ENCODE measurements at regions not wholly inside any gene's neighbourhood (a gene's known extent, or its start where the extent isn't known, plus 50 kb on each side); places are given as distances from the start of the nearest gene placed in this dataset.

DNA sequence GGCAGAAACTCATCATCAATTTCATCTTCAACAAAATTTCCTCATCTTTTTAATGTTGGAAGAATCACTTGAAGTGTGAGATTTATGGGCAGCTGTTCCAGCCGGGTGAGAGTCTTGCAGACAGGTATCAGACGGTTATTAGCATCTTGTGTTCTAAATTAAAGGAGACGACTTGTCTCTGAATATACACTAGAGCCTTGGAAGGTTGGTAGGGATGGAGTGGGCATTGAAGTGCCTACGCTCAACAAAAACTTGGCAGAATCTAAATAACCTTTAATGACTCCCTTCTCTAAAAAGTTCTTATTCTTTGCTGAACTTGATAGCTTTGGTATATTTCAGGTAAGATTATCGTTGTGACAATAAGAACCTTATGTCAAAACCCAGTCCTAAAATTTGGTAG lies 111.5 kb upstream of the MAGI3 start:
- Histone ChIP-seq H3K27me3 (replicated peaks) (no peaks in the 10 kb centered on the region), H3K4me3 (ENCODE audit: low read depth, low read length) (no peak overlapping the region), H3K27ac (no peak overlapping the region), H3K36me3 (replicated peaks) (no peaks in the 10 kb centered on the region)
- in situ Hi-C loops (cut with HindIII; ENCODE audit: low pct_ligation_motif_present, low sequenced_read_pairs): no loop called here
- TF ChIP-seq, protein P1, sequence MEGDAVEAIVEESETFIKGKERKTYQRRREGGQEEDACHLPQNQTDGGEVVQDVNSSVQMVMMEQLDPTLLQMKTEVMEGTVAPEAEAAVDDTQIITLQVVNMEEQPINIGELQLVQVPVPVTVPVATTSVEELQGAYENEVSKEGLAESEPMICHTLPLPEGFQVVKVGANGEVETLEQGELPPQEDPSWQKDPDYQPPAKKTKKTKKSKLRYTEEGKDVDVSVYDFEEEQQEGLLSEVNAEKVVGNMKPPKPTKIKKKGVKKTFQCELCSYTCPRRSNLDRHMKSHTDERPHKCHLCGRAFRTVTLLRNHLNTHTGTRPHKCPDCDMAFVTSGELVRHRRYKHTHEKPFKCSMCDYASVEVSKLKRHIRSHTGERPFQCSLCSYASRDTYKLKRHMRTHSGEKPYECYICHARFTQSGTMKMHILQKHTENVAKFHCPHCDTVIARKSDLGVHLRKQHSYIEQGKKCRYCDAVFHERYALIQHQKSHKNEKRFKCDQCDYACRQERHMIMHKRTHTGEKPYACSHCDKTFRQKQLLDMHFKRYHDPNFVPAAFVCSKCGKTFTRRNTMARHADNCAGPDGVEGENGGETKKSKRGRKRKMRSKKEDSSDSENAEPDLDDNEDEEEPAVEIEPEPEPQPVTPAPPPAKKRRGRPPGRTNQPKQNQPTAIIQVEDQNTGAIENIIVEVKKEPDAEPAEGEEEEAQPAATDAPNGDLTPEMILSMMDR (IDR thresholded peaks at IDR 0.05; ENCODE audit: low read depth, low read length, missing control alignments): no peak
- DNase-seq: no peak

DNA sequence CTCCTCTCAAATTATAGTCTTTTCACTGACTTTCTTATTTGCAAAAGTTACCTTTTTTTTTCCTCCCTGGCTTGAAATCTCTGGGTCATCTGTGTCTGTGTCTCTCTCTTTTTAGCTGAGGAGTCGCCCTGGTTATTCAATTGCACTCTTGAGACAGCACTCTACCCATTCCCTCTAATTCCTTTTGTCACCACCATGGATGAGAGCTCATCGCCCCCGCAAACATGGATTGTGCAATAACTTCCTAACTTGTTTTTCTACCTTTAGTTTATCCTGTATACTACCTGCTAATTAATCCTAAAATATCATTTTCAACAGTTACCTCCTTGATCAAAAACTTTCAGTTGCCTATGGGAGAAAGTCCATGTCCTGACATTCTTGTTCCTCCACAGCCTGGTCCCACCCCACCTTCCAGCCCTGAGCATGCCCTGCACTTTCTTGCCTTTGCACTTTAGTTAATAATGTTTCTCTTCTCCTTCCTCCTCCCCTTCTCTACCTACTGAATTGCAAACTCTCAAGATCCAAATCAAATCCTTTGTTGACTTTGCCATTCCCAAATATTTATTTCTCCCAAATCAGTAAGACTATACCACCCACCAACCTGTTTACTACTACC lies 110.4 kb upstream of the MAGI3 start:
- Histone ChIP-seq H3K4me3 (ENCODE audit: low read depth, low read length) (no peak overlapping the region), H3K27me3 (replicated peaks) (no peaks in the 10 kb centered on the region), H3K36me3 (replicated peaks) (no peaks in the 10 kb centered on the region), H3K27ac (no peak overlapping the region)
- in situ Hi-C loops (cut with HindIII; ENCODE audit: low pct_ligation_motif_present, low sequenced_read_pairs): no loop called here
- no peak for DNase-seq
- TF ChIP-seq, protein P1 (IDR thresholded peaks at IDR 0.05; ENCODE audit: low read depth, low read length, missing control alignments): no peak

DNA sequence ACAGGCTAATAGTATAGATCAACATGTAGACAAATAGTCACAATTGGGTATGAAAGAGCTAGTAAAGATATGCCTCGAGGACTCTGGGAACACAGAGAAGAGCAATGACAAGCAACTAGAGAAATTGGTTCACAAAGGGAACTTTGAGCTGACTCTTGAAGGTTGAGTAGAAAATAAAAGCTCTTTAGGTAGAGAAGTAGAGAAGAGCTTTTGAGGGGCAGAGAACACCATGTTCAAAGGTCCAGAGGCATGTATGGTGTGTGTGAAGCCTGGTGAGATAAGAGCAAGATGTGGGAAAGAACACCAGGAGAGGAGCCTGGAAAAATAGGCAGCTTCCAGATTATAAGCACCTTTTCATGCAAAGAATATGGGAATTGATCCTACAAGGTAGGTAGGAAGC lies 109.7 kb upstream of the MAGI3 start:
- in situ Hi-C loops (cut with HindIII; ENCODE audit: low pct_ligation_motif_present, low sequenced_read_pairs): no loop called here
- TF ChIP-seq, protein P1 (IDR thresholded peaks at IDR 0.05; ENCODE audit: low read depth, low read length, missing control alignments): no peak
- Histone ChIP-seq H3K36me3 (replicated peaks) (no peaks in the 10 kb centered on the region), H3K27me3 (replicated peaks) (no peaks in the 10 kb centered on the region), H3K4me3 (ENCODE audit: low read depth, low read length) (no peak overlapping the region), H3K27ac (no peak overlapping the region)
- DNase-seq: no peak

DNA sequence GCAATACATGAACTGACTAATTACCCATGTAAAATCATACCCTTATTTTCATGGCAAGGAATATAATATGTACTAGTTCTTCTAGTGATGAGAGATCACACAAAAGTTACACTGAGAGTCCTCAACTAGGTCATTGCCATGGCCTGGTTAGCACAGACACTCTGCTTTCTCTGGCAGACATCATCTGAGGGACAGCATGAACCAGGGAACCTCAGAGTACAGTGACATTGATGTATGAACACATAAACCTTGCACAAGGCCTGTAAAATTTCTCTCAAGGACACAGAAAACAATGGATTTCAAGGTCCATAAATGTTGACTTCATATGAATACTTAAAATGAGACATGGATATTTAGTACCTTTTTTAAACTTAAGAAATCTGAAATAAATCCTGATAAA lies 108.8 kb upstream of the MAGI3 start:
- TF ChIP-seq, protein P1 (IDR thresholded peaks at IDR 0.05; ENCODE audit: low read depth, low read length, missing control alignments): no peak
- DNase-seq: no peak
- Histone ChIP-seq H3K4me3 (ENCODE audit: low read depth, low read length) (no peak overlapping the region), H3K36me3 (replicated peaks) (no peaks in the 10 kb centered on the region), H3K27ac (no peak overlapping the region), H3K27me3 (replicated peaks) (no peaks in the 10 kb centered on the region)
- in situ Hi-C loops (cut with HindIII; ENCODE audit: low pct_ligation_motif_present, low sequenced_read_pairs): no loop called here

DNA sequence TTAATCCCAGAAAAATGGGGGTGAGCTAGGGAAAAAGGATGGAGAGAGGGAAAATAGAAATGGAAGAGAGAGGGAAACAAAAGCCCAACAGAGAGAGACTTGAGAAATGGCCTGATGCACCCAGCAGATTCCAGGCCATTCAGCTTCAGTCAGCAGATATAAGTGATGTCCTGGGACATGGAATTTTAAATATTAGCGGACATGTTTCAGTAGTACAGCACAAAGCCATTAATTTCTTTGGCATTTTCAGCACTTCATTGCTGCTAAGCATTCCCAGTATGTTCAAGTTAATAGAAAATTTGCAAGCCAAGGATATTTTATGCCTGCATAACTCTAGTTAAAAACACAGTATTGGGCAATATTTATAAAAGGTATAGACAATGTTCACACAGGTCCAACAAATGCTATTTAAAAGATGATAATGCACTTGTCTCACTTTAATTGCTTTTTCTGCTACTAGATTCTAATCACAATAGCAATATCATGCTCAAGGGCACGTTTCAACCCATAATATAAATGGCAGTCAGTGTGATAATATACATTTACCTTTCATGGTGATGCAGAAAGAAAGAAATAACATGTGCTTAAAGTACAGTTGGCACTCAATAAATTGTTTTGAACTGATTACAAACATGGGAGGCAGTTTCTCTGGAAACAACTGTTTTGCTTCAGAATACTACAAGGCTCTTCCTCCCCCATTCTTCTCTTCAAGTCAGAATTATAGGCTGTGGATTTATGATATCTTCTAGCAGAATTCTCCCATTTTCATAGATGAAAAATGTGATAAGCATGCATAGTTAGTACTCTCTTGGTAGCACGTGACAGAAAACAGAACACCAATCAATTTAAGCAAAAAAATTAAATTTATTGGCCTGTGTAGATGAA lies 108.1 kb upstream of the MAGI3 start:
- TF ChIP-seq, protein P1 (IDR thresholded peaks at IDR 0.05; ENCODE audit: low read depth, low read length, missing control alignments): no peak
- H3K4me3 ChIP-seq (ENCODE audit: low read depth, low read length): no peak overlapping the region
- H3K27me3 ChIP-seq (replicated peaks): no peaks in the 10 kb centered on the region
- no peaks in the 10 kb centered on the region for H3K36me3 ChIP-seq (replicated peaks)
- no peak overlapping the region for H3K27ac ChIP-seq
- DNase-seq: no peak
- in situ Hi-C loops (cut with HindIII; ENCODE audit: low pct_ligation_motif_present, low sequenced_read_pairs): no loop called here

All from brain microvascular endothelial cell (primary cell).